NCI-H526 (cell line): ENCODE measurements at regions not wholly inside any gene's neighbourhood (a gene's known extent, or its start where the extent isn't known, plus 50 kb on each side); places are given as distances from the start of the nearest gene placed in this dataset.

Source experiments
- DNase-seq, 2 experiments: peaks; one replicate each; lab custom pipeline; 2025; lab: John Stamatoyannopoulos, UW

DNA sequence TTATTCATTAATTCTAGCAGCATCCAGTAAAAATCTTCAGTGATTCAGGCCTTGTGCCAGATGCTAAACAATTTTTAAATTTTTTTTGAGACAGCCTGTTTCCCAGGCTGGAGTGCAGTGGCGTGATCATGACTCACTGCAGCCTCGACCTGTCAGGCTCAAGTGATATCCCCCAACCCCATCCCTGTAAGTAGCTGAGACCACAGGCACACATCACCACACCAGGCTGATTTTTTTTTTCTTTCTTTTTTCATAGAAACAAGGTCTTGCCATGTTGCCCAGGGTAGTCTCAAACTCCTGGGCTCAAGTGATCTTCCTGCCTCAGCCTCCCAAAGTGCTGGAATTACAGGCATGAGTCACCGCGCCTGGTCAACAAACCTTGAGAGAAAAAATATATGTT lies 705.5 kb downstream of the ARAP2 start:
- DNase-seq, result no peak

DNA sequence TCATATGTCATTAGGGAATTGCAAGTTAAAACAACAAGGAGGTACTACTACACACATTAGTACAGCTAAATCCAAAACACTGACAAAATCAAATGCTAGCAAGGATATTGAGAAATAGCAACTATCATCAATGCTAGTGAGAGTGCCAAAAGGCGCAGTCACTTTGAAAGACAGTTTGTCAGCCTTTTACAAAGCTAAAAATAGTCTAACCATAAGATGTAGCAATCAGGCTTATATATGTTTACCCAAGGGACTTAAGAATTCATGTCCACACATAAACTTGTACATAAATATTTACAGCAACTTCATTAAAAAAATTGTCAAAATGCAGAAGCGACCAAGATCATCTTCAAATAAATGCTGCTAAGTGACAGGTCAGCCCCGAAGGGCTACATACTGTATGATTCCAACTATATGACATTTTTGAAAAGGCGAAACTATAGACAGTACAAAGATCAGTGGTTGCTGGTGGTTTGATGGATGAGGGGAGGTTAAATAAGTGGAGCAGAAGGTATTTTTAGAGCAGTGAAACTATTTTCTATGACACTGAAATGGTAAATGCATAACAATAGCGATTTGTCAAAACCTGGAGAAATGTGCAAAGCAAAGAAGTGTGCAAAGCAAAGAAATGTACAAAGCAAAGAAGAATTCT lies 704.8 kb downstream of the ARAP2 start:
- DNase-seq, result no peak

DNA sequence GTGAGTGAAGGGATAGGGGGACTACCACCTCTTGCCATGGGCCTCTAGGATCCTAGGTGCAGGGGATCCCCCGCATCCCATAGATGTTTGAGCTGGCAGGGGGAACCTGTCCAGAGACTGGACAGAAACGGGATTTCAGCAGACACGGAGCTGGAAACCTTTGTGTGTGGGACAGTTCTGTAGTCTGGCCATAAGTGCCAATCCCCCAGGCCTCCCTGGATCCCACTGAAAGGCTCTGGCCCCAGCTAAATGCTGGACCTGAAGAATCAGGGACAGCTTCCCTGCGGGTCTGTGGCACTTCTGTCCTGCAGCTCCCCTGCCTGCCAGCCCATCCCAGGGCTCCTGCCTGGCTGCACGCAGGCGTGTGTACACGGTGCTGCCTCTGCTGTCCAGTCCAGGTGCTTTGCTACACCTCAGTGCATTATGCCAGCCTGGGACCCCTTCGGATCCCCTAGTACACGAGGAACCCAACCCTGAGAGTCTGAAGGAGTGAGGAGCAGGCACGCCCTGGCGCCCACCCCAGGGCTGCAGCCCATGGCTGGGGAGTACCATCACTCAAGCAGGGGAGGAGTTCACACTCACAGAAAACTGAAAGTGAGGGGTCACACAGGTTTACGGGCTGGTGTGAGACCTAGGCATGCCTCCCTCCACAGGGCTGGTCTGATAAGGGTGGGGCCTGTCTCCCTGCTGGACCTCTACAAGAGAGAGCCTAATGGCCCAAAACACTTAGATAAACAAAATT lies 703.0 kb downstream of the ARAP2 start:
- peak in 1 of 2 experiments; percentile 28 for DNase-seq

DNA sequence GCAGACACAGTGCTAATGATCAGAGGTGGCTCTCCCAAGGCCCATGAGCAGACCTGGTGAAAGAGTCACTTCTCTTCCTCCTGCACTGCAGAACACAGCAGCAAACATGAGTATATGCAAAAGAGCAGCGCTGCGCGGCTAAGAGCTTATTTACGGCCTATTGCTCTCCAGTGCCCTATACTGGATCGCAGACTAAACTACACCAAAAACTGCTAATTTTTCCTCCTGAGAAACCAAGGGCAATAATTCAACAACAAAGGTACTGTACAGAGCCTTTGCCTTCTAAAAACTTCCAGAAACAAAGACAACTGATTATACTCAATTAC lies 702.5 kb downstream of the ARAP2 start:
- DNase-seq, result peak; percentile 33 to 61

DNA sequence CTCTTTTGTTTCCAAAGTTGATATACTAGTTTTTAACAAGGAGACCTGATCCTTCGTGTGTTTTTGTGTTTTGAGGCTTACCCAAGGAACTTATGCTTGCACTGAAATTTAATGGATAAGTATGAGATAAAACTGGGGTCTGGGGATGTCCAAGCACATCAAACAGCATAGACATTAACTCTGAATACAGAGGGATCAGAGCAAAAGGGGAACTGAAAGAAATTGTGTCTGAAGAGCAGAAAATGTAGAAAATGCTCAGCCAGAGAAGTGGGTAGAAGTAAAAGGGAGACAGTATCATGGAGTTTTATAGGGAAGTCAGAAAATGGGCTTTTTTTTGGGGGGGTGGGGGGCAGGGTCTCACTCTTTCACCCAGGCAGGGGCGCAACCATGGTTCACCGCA lies 695.4 kb downstream of the ARAP2 start:
- DNase-seq, result no peak

DNA sequence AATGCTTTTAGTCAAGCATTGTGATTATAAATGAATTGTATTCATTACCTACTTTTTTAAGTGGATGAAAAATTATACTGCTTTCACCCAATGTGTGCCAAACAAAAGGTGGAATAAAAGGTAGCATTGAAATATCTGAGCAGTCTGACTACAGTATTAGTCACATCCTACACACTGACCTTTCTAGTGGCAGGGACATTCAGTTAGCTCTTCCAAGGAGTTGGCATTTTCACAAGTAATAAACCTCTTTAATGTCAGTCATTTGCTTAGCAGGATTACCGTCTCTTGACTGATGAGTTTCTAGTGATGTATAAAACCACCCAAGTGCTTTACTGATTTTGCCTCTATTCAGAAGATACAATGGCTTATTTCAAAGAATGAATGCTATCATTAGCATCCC lies 687.9 kb downstream of the ARAP2 start:
- DNase-seq, result no peak

DNA sequence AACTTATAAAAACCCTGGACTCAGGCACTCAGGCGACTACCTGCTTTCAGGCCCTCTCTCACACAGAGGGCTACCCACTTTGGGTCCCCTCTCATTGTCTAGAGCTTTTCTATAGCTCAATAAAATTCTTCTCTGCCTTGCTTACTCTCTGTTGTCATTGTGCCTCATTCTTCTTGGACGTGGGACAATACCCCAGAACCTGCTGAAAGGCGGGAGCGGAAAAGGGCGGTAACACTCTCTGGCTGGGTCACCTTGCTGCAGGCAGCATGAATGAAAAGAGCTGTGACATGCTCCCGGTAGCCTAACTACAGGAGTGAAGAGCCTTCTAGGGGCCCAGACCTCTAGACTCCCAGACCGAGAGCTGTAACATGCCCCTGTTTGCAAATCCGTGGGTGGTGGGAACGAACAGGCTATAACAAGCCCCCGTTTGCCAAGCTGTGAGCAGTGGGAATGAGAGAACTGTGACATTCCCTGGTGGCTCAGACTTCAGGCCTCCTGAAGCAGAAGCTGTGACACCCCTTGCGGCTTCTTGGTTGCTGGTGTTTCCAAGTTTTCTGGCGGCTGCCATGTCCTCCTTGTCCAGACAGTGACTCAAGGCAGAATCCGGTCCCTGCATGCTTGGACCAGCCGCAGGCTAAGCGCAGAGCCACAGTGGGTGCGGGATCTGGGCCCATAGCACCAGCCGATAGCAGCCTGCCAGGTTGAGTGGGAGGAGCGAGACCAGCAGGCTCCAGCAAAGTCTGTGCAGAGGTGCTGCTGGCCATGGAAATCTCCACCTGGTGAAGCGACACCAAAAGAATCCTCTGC lies 684.6 kb downstream of the ARAP2 start:
- DNase-seq, result no peak

DNA sequence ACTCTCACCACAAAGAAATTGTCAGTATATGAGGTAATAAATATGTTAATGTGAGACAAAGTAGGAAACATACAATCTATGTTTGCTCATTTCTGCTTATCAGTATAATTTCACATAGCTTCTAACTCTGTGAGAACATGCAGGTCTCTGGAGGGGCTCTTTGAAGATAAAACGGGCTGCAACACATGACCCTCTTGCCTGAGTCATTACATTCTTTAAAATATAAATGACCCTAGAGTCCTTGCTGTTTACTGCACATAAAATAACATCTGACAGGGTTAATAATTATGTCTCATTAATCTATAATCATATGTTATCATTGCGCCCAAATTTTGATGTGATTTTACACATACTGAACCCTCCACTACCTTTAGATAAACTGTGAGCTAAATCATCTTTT lies 681.5 kb downstream of the ARAP2 start:
- DNase-seq, result no peak

DNA sequence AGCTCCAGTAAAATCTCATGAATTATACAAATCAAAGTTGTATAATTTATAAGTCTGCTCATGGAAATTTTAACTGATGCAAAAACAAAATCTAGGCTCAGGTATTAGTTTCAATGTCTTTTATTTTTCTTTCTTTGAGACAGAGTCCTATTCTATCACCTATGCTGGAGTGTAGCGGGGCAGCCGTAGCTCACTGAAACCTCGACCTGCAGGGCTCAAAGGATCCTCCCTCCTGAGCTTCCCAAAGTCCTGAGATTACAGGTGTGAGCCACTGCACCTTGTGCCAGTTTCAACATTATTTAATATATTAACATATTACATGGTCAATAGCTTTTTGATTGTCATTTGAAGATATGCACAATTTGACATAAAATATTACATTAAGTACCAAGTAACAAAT lies 678.7 kb downstream of the ARAP2 start:
- no peak for DNase-seq

DNA sequence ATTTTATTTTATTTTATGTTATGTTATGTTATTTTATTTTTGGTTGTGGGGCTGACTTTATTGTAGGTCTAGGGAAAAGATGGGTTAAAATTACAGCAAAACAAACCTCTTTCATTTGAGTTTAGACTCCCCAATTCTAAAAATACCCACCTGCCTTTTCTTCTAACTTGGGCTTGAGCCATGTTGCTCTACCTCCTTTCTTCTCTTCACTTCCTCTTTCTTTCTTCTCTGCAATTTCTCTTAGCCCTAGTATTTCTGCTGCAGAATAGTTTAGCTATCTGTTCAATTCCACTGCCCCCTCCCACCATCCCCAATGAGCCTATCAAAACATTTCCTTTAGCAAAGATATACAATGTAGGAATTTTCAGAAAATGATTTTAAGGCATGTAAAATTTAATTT lies 653.3 kb downstream of the ARAP2 start:
- no peak for DNase-seq

DNA sequence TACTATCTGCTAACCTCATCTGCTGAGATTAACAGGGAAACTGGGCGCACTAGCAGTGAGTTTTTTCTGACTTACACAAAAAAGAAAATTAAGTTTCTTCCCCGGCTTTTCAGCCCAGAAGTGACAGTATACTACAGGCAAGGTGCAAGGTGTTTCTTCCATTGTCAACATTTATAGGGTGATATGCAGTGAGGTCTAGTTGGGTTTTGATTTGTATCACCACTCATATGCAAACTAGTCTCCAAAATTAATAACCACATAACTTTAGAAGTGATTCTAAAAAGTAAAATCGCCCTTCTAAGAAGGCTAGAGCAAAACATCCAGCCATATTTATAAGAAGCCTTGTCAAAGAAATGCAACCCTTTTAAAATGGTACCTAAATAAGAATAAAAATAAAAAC lies 640.1 kb downstream of the ARAP2 start:
- no peak for DNase-seq

DNA sequence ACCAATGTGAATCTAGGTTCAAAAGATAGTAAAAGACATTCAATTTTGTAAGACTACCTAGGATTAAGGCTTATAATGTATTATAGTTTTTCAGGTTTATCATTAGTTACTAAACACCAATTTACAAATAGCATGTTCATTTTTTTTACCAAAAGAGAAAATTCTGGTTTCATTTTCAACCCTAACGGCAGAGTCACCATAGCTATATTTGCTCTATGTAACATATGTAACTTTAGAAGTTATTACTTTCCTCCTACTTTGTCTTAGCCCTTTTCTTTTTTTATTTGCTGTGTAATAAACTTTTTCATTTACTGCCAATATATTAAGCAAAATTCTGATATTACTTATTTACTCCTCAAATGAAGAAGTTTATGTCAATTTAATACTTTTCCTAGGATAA lies 639.6 kb downstream of the ARAP2 start:
- no peak for DNase-seq

DNA sequence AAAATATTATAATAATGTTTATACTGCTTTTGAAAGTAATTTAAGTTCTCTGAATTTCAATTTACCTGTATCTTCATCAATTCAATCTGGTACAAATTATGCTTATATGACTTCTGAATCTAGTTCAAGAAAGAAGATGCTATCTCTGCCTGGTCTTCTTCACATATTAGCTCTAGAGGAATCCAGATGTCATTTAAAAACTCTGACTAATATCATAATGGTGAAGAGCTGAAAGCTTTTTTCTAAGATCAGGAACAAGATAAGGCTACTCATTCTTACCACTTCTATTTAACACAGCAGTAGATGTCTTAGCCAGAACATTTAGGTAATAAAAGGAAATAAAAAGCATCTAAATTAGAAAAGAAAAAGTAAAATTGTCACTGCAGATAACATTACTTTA lies 636.1 kb downstream of the ARAP2 start:
- no peak for DNase-seq

DNA sequence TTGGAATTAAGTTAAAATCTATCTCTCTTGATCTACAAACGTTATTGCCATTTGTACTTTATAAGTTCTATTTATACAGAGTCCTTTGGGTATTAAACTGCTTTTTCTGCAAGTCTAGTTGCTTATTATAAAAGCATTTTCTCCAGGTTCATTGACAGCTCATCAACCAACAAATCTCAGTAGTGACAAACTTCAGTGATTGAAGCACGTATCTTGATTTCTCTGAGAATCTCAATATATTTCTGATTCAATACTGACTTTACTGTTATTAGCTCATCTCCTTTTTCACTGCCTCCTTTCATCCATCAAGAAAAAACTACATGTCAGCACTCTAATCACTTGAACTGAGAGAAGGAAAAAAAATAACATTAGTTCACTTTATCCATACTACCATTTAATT lies 630.2 kb downstream of the ARAP2 start:
- DNase-seq, result no peak

DNA sequence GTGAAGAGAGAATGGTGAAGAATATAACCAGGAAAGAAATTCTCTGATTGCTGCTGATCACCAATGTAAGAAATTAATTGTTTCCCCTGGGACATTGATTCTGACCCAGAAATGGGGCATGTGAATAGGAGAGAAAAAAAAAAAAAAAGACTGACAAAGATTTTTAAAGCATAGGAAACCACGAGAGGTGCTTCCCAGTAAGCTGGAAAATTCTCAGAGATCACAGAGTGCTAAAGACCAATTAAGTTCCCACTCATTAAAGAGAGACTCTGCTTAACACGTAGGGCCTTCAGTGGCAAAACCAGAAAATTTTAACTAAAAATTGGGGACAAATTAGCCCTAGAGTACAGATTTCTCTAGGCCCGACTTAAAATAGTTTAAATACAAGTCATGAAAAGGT lies 604.4 kb downstream of the ARAP2 start:
- no peak for DNase-seq

DNA sequence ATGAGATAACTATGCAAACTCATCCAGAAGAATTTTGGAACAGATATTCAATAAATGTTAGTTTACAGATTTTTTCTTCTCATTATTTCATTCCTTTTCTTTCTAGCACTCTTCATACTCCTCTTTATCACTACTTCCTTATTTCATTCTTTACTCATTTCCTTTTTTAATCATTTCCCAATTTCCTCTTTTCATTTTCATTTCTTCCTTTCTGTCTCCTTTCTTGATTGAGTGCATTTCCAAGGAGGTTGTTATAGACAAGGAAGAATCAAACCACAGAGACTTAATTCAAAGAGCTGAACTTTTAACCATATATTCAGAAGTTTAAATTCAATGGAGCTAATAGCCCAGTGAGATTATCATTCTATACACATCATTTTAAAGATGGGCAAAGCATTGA lies 600.7 kb downstream of the ARAP2 start:
- DNase-seq, result no peak

DNA sequence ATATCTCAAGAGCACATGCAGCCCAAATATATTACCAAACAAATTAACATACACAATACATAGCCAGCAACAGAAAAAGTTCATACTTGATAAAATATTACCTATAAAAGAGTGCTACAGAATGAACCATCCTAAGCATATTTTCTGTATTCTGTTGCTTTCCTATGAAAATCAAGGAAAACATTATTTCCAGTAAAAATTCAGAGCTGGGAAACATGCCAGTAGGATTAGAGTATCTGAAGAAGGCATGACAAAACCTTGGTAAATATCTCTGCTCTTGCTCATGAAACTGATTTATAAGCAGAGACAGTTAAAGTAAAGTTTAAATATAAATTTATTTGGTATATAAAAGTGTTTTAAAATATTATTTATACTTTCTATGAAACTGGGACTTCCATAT lies 599.7 kb downstream of the ARAP2 start:
- no peak for DNase-seq

DNA sequence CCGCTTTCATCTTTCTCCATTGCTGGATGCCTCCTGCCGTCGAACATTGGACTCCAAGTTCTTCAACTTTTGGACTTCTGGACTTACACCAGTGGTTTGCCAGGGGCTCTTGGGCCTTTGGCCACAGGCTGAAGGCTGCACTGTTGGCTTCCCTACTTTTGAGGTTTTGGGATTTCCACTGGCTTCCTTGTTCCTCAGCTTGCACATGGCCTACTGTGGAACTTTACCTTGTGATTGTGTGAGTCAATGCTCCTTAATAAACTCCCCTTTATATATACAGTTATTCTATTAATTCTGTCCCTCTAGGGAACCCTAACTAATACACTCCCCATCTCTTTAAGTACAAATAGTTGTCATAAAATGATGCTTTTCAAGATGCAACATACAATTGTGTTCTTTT lies 595.3 kb downstream of the ARAP2 start:
- no peak for DNase-seq

DNA sequence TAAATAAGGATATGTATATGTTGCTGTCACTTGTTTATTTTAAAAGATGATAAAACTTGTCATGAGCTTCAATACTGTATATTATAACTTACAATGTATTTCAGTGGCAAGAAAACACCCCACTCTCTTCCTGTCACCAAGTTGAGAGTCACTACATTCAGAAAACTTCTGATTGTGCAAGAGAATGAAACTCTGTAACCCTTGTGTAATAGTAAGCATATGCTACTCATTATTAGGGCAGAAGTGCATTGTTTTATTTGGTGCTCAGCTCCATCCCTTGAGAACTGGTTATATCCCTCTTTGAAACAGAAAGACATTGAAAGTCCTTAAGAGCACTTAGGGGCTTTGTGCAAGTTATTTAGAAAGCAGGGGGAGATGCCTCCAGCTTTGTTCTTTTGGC lies 594.5 kb downstream of the ARAP2 start:
- DNase-seq, result no peak

DNA sequence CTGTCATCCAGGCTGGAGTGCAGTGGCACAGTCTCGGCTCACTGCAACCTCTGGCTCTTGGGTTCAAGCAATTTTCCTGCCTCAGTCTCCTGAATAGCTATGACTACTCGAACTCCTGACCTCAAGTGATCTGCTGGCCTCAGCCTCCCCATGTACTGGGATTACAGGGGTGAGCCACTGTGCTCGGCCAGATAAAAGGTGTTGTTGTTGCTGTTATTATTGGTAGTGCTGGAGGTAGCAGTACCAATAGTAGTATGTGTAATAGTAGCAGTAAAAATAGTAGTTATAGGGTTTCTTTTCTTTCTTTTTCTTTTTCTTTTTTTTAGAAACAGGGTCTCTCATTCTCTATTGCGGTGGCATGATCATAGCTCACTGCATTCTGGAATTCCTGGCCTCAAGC lies 592.1 kb downstream of the ARAP2 start:
- DNase-seq, result no peak

DNA sequence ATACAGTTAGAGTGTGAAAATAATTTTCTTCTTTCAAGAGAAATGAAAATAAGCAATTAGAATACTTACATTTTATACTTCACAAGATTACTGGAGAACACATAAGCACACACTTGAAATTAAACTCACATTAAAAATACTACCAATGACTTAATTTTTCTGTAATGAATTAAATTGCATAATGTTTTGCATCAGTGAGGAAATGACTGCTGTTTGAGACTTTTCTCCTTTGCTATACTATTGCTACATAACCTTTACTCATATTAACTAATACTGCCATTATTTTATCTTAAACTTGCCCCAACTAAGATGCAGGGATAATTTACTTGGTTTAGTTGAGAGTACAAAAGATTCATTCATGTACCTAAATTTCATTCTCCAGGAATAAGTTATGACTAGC lies 590.9 kb downstream of the ARAP2 start:
- no peak for DNase-seq

DNA sequence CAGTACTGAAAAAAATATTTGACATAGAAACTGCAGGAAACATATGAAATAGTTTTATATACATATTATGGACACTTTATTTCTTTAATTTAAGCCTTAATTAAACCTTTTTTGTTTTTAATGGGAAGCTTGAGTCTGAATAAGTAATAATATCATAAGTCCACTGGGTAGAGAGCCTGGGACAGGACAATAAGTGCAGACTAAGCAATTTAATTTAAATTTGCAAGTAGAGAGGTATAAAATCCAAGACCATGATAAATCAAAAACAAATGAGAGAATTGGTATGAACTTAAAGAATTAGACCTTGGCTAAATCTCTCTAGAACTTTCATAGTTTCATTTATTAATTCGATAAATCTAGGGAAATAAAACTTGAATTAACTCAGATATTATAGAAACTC lies 571.2 kb downstream of the ARAP2 start:
- DNase-seq, result no peak

DNA sequence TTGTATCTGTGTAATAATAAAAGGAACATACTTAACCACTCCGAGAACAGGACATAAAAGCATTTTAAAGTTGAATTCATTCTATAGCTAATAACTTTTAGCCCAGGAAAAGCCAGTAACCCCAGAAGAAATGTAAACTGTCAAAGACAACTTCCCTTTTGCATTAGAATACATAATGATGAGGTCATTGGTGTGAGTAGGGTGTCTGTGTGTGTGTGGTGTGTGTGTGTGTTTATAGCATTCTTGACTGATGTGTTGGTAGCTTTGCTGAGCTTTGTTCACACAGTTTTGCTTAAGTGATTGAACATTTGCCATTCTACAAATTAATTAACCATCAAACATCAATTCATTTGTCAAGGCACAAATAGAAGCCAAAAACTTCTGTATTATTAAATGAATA lies 559.6 kb downstream of the ARAP2 start:
- no peak for DNase-seq
